ENCODE measurements at regions not wholly inside any gene's neighbourhood (a gene's known extent, or its start where the extent isn't known, plus 50 kb on each side); places are given as distances from the start of the nearest gene placed in this dataset.

DNA sequence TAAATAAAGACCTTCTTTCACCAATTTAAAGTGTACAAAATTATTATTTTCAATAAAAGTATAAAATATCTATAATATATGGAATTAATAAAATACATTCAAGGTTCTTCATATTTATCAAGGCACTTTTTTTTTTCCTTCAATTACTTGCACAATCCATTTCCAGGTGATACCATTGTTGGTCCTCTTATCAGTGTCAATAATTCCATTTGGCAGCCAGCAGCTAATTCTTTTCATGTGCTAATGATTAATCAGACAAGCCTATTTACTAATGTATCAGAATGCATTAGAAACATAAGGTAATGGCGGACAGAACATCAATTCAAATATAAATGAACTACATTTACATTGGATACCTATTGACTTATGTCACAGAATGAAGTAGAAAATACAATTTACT is 622.2 kb downstream of the TOX3 start:
- Histone ChIP-seq H3K4me3 (ENCODE audit: extremely low read depth, insufficient read depth, low read length, poor library complexity, severe bottlenecking) (no peak overlapping the region), H3K9me3 (ENCODE audit: control insufficient read depth, low read length) (no peaks in the 10 kb centered on the region)
- WGBS, 2 experiments (ENCODE audit: insufficient coverage in 2 of 2) = no CpG with 5 or more reads among the region's 1 CpG

DNA sequence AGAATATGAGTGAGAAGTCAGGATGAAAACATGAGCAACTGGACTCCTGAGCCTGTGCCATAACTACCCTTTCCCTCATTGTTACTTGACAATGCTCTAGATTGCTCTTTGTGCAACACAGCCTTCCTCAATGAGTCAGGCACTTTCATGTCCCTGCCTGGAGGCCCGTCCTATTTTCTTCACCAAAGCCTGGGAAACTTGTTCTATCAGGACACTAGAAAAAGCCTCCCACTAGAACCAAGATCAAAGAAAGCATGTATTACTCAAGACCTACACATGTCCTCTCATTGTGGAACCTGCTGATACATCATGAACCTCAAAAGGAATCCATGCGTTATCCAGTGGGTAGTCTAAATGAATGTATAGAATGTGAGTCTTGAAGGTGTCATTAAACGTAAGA is 624.5 kb downstream of the TOX3 start:
- no peaks in the 10 kb centered on the region for H3K36me3 ChIP-seq (ENCODE audit: control insufficient read depth, insufficient read depth, low read length)
- H3K4me1 ChIP-seq (ENCODE audit: control insufficient read depth, insufficient read depth, low read length, poor library complexity, severe bottlenecking) = no peaks in the 10 kb centered on the region
- H3K9me3 ChIP-seq (ENCODE audit: control insufficient read depth, low read length) = no peaks in the 10 kb centered on the region
- WGBS, 2 experiments (ENCODE audit: insufficient coverage in 2 of 2) = 78 to 96% methylated on average over 1 to 3 of the region's 3 CpGs
- no peak overlapping the region for H3K4me3 ChIP-seq (ENCODE audit: extremely low read depth, insufficient read depth, low read length, poor library complexity, severe bottlenecking)
- no peak overlapping the region for H3K27ac ChIP-seq (ENCODE audit: low read depth, low read length, severe bottlenecking)

More for the DNA sequence above, 622.2 kb downstream of the TOX3 start:
- H3K36me3 ChIP-seq (ENCODE audit: control insufficient read depth, insufficient read depth, low read length) = no peaks in the 10 kb centered on the region
- H3K4me1 ChIP-seq (ENCODE audit: control insufficient read depth, insufficient read depth, low read length, poor library complexity, severe bottlenecking) = no peaks in the 10 kb centered on the region
- H3K27ac ChIP-seq (ENCODE audit: low read depth, low read length, severe bottlenecking) = no peak overlapping the region

DNA sequence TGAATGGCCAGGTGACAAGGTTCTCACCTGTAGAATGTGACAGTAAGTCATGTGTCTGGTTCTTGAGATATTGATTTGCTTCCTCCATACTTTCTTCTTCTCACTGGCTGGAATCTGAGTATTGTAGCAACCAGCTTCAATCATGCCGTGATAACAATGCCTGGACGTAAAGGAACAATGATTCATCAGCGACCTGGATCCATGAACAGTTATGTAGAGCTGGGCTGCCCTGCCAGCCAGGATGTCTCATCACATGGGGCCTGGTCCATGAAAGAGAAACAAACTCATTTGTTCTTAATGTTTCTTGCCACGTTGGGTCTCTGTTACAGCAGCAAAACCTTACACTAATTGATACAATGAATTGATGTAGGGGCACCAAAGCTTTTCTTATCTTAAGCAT is 627.2 kb downstream of the TOX3 start:
- Histone ChIP-seq H3K9me3 (ENCODE audit: control insufficient read depth, low read length) (no peaks in the 10 kb centered on the region), H3K4me3 (ENCODE audit: extremely low read depth, insufficient read depth, low read length, poor library complexity, severe bottlenecking) (no peak overlapping the region), H3K27ac (ENCODE audit: low read depth, low read length, severe bottlenecking) (no peak overlapping the region), H3K36me3 (ENCODE audit: control insufficient read depth, insufficient read depth, low read length) (no peaks in the 10 kb centered on the region), H3K4me1 (ENCODE audit: control insufficient read depth, insufficient read depth, low read length, poor library complexity, severe bottlenecking) (no peaks in the 10 kb centered on the region)
- 85 to 92% methylated on average over 3 of the region's 4 CpGs for WGBS, 2 experiments (ENCODE audit: insufficient coverage in 2 of 2)

DNA sequence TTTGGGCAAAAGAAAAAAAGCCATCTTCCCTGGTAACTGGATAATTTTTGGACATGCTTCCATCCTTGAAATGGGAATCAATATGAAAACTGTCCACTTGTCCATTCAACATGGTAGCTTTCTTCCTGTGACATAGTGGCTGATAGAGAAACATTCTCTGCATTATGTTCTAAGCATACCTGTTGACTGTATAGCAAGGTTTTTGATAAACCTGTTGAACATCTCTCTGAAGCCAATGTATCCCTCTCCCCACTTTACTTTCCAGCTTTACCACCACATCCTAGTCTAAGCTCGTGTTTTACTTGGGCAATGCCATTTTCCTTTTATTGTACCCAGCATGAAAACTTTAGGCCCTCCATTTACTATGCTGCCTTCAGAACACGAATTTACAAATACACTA is 630.1 kb downstream of the TOX3 start:
- Histone ChIP-seq H3K9me3 (ENCODE audit: control insufficient read depth, low read length) (no peaks in the 10 kb centered on the region), H3K4me3 (ENCODE audit: extremely low read depth, insufficient read depth, low read length, poor library complexity, severe bottlenecking) (no peak overlapping the region), H3K4me1 (ENCODE audit: control insufficient read depth, insufficient read depth, low read length, poor library complexity, severe bottlenecking) (no peaks in the 10 kb centered on the region), H3K36me3 (ENCODE audit: control insufficient read depth, insufficient read depth, low read length) (no peaks in the 10 kb centered on the region), H3K27ac (ENCODE audit: low read depth, low read length, severe bottlenecking) (no peak overlapping the region)
- 75 to 92% methylated on average over 2 of the region's 2 CpGs for WGBS, 2 experiments (ENCODE audit: insufficient coverage in 2 of 2)

DNA sequence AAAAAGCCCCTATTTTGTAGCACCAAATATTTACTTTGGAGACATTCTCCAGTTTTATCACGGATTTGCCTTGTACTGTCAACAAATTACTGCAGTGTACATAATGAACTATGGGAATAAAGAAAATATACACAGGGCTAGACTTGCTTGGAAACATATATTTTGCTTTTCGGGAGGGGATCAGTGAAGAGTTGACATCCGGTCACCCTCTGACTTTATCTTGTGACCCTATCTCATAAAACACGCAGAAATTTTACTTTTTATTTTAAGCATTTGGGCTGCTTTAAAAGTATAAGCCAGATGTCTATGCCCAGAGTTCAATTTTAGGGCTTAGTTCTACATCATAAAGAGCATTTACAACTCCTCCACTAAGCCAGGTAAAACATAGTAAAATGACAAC is 630.7 kb downstream of the TOX3 start:
- no peaks in the 10 kb centered on the region for H3K36me3 ChIP-seq (ENCODE audit: control insufficient read depth, insufficient read depth, low read length)
- H3K9me3 ChIP-seq (ENCODE audit: control insufficient read depth, low read length) = no peaks in the 10 kb centered on the region
- H3K4me1 ChIP-seq (ENCODE audit: control insufficient read depth, insufficient read depth, low read length, poor library complexity, severe bottlenecking) = no peaks in the 10 kb centered on the region
- WGBS, 2 experiments (ENCODE audit: insufficient coverage in 2 of 2) = 80% methylated on average over 1 of the region's 4 CpGs; no CpG with 5 or more reads in 1 of the 2 experiments
- no peak overlapping the region for H3K4me3 ChIP-seq (ENCODE audit: extremely low read depth, insufficient read depth, low read length, poor library complexity, severe bottlenecking)
- H3K27ac ChIP-seq (ENCODE audit: low read depth, low read length, severe bottlenecking) = no peak overlapping the region

DNA sequence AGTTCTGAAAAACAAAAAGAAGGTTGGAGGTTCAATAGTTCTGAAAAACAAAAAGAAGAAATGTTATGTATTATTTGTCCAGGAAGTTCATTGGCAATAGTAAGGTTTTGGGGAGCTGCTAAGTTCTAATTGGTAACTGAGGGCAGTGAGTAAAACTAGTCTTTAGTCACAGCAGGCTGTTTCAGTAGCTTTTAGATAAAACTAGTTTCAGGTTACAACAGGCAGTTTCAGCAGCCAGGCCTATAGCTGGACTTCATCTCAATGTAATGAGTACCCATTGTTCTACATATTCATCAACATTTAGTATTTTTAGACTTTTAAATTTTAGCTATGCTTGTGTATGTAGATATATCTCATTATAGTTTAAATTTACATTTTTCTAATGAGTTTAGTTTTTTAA is 639.3 kb downstream of the TOX3 start:
- Histone ChIP-seq H3K4me3 (ENCODE audit: extremely low read depth, insufficient read depth, low read length, poor library complexity, severe bottlenecking) (no peak overlapping the region), H3K4me1 (ENCODE audit: control insufficient read depth, insufficient read depth, low read length, poor library complexity, severe bottlenecking) (no peaks in the 10 kb centered on the region), H3K9me3 (ENCODE audit: control insufficient read depth, low read length) (no peaks in the 10 kb centered on the region), H3K27ac (ENCODE audit: low read depth, low read length, severe bottlenecking) (no peak overlapping the region), H3K36me3 (ENCODE audit: control insufficient read depth, insufficient read depth, low read length) (no peaks in the 10 kb centered on the region)

DNA sequence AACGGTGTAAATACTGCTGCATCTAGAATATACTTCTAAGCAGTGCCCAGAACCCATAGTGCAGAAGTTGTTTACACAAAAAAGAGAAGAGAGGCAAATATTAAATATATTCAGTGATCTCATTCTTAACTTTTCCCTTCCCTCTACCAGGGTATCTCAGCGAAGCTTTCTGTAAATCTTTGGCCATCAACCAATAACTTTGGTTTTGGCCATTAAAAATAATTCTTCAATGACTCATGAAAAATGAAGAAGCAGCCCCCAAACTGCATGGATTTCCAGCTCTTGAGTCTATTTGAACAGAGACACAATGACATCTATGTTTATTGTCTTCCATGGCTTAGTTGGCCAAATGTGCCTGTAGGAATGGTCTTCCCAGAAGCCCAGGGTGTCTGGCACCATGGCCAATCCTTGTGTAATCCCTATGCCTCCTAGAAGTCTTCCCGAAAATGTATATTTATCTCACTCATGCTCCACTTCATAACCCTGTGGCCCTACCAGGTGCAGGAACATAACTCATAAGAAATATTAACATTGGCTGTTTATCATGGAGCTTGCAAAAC is 646.6 kb downstream of the TOX3 start:
- H3K4me1 ChIP-seq (ENCODE audit: control insufficient read depth, insufficient read depth, low read length, poor library complexity, severe bottlenecking) = peaks cover 4% of the 10 kb centered on the region
- 80% methylated on average over 1 of the region's 3 CpGs; no CpG with 5 or more reads in 1 of the 2 experiments for WGBS, 2 experiments (ENCODE audit: insufficient coverage in 2 of 2)

DNA sequence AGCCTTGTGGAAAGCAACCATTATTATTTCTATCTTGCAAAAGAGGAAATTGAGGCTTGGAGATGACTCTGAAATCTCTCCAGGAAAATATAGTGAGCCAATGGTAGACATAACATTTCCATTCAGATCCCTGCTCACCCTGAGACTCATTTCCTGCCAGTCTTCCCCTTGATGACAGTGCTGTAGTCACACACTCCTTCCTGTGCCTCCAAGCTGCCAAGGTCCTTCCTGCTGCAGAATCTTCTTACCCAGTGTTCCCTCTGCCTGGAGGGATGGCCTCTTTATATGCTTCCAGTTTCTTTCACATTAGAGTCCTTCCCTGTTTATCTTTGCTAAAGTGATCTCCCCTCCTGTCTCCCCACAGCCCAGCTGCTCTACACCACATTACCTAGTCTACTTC is 648.1 kb downstream of the TOX3 start:
- H3K4me1 ChIP-seq (ENCODE audit: control insufficient read depth, insufficient read depth, low read length, poor library complexity, severe bottlenecking) = peaks cover 4% of the 10 kb centered on the region
- H3K36me3 ChIP-seq (ENCODE audit: control insufficient read depth, insufficient read depth, low read length) = no peaks in the 10 kb centered on the region
- no peaks in the 10 kb centered on the region for H3K9me3 ChIP-seq (ENCODE audit: control insufficient read depth, low read length)
- no peak overlapping the region for H3K4me3 ChIP-seq (ENCODE audit: extremely low read depth, insufficient read depth, low read length, poor library complexity, severe bottlenecking)
- no peak overlapping the region for H3K27ac ChIP-seq (ENCODE audit: low read depth, low read length, severe bottlenecking)

More for the DNA sequence above, 646.6 kb downstream of the TOX3 start:
- H3K36me3 ChIP-seq (ENCODE audit: control insufficient read depth, insufficient read depth, low read length) = no peaks in the 10 kb centered on the region
- no peak overlapping the region for H3K27ac ChIP-seq (ENCODE audit: low read depth, low read length, severe bottlenecking)
- no peak overlapping the region for H3K4me3 ChIP-seq (ENCODE audit: extremely low read depth, insufficient read depth, low read length, poor library complexity, severe bottlenecking)
- no peaks in the 10 kb centered on the region for H3K9me3 ChIP-seq (ENCODE audit: control insufficient read depth, low read length)

DNA sequence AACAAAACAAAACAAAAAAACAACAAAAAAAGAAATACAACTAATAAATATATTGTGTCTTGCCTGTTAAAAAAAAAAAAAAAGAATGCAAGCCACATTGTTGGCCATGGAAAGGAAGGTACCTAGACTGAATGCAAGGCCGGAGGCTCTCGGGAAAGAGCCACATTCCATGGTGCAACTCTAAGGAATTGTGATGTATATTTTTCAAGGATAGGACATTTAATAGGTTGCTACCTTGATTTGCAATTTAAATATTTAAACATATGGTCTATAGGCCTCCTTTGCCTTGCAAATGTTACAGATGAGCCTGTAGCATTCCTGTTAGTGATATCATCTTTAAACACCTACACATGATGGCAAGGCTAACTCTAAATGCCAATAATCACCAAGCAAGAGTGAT is 650.9 kb downstream of the TOX3 start:
- no peaks in the 10 kb centered on the region for H3K36me3 ChIP-seq (ENCODE audit: control insufficient read depth, insufficient read depth, low read length)
- no peaks in the 10 kb centered on the region for H3K9me3 ChIP-seq (ENCODE audit: control insufficient read depth, low read length)
- no peak overlapping the region for H3K27ac ChIP-seq (ENCODE audit: low read depth, low read length, severe bottlenecking)
- no peak overlapping the region for H3K4me3 ChIP-seq (ENCODE audit: extremely low read depth, insufficient read depth, low read length, poor library complexity, severe bottlenecking)
- H3K4me1 ChIP-seq (ENCODE audit: control insufficient read depth, insufficient read depth, low read length, poor library complexity, severe bottlenecking) = peaks cover 4% of the 10 kb centered on the region
- no CpG with 5 or more reads among the region's 2 CpGs for WGBS, 2 experiments (ENCODE audit: insufficient coverage in 2 of 2)

DNA sequence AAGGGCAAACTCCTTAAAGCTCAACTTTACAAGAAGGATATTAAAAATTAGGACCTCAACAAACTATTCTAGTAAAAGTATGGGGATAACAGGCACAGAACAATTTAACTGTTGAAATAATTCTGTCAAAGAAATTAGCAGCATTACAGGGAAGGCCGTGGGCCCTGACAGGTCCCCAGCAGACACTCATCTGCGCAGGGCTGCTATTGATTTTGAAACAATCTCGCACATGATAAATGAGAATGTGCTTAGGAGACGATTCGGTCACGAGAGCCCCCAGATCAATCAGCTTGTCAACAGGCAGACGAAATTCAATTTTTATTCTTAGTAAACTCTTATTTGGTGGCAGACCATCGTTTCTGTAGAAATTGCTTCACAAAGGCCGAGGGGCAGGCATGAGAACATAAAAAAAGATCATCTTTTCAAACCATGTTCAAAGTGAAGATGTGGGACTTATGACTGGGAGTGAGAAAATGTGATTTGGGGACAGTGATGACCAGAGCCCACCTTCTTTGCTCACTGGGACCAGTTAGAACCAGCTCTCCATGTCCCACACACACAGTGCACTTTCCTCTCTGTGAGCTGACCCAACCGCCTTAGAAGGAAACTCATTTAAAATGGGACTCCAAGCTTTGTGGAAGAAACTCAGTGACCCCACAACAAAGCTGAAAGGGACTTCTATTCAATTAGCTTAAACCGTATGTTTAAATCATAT is 654.5 kb downstream of the TOX3 start:
- H3K4me1 ChIP-seq (ENCODE audit: control insufficient read depth, insufficient read depth, low read length, poor library complexity, severe bottlenecking) = no peaks in the 10 kb centered on the region
- H3K4me3 ChIP-seq (ENCODE audit: extremely low read depth, insufficient read depth, low read length, poor library complexity, severe bottlenecking) = no peak overlapping the region
- no peaks in the 10 kb centered on the region for H3K36me3 ChIP-seq (ENCODE audit: control insufficient read depth, insufficient read depth, low read length)
- no peaks in the 10 kb centered on the region for H3K9me3 ChIP-seq (ENCODE audit: control insufficient read depth, low read length)
- no peak overlapping the region for H3K27ac ChIP-seq (ENCODE audit: low read depth, low read length, severe bottlenecking)
- WGBS, 2 experiments (ENCODE audit: insufficient coverage in 2 of 2) = 76 to 90% methylated on average over 7 to 8 of the region's 11 CpGs

DNA sequence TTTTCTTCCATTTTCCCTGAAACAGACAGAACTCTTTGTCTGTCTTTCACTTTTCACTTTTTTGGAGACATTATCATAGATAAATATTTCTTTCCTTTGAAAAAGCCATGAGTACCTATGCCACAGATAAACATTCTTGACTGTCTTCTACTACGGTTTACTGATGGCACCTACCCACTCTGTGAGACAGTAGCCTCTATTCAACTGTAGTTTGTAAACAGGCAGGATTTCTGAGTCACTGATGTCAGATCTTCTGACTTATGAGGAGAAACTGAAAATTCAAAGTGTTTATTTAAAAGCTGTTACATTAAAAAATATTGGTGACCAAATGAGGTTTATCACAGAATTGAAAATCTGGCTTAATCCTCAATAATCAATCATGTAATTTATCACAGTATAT is 658.4 kb downstream of the TOX3 start:
- Histone ChIP-seq H3K36me3 (ENCODE audit: control insufficient read depth, insufficient read depth, low read length) (no peaks in the 10 kb centered on the region), H3K4me1 (ENCODE audit: control insufficient read depth, insufficient read depth, low read length, poor library complexity, severe bottlenecking) (no peaks in the 10 kb centered on the region), H3K9me3 (ENCODE audit: control insufficient read depth, low read length) (no peaks in the 10 kb centered on the region), H3K4me3 (ENCODE audit: extremely low read depth, insufficient read depth, low read length, poor library complexity, severe bottlenecking) (no peak overlapping the region), H3K27ac (ENCODE audit: low read depth, low read length, severe bottlenecking) (no peak overlapping the region)
- 80 to 88% methylated on average over 1 of the region's 1 CpG for WGBS, 2 experiments (ENCODE audit: insufficient coverage in 2 of 2)

Data from mesodermal cell (in vitro differentiated cells).